Choroid plexus epithelial cell (primary cell): ENCODE measurements at regions not wholly inside any gene's neighbourhood (a gene's known extent, or its start where the extent isn't known, plus 50 kb on each side); places are given as distances from the start of the nearest gene placed in this dataset.

Experiments
- DNase-seq: peaks from one replicate; pipeline ENCODE4 v3.0.0-alpha.2; 2010; ENCODE audit warnings: low read depth
- H3K4me3 ChIP-seq: 2 replicates; pipeline ENCODE4 v1.5.1; 2011; ENCODE audit warnings: low read depth, mild to moderate bottlenecking, control low read depth, low read length, moderate library complexity
- TF ChIP-seq, protein P1 (sequence below): conservative IDR thresholded peaks from 2 replicates; pipeline ENCODE4 v1.5.1; 2011; ENCODE audit warnings: low read depth, mild to moderate bottlenecking, control low read depth, inconsistent platforms, low read length, moderate library complexity

- TF ChIP-seq, protein P1, sequence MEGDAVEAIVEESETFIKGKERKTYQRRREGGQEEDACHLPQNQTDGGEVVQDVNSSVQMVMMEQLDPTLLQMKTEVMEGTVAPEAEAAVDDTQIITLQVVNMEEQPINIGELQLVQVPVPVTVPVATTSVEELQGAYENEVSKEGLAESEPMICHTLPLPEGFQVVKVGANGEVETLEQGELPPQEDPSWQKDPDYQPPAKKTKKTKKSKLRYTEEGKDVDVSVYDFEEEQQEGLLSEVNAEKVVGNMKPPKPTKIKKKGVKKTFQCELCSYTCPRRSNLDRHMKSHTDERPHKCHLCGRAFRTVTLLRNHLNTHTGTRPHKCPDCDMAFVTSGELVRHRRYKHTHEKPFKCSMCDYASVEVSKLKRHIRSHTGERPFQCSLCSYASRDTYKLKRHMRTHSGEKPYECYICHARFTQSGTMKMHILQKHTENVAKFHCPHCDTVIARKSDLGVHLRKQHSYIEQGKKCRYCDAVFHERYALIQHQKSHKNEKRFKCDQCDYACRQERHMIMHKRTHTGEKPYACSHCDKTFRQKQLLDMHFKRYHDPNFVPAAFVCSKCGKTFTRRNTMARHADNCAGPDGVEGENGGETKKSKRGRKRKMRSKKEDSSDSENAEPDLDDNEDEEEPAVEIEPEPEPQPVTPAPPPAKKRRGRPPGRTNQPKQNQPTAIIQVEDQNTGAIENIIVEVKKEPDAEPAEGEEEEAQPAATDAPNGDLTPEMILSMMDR, result no peak
- no peak for DNase-seq
- no peak overlapping the region for H3K4me3 ChIP-seq
These were observed 426.5 kb upstream of the CAMK1G start for GRCh38 chr1:209156991-209157390.

DNA sequence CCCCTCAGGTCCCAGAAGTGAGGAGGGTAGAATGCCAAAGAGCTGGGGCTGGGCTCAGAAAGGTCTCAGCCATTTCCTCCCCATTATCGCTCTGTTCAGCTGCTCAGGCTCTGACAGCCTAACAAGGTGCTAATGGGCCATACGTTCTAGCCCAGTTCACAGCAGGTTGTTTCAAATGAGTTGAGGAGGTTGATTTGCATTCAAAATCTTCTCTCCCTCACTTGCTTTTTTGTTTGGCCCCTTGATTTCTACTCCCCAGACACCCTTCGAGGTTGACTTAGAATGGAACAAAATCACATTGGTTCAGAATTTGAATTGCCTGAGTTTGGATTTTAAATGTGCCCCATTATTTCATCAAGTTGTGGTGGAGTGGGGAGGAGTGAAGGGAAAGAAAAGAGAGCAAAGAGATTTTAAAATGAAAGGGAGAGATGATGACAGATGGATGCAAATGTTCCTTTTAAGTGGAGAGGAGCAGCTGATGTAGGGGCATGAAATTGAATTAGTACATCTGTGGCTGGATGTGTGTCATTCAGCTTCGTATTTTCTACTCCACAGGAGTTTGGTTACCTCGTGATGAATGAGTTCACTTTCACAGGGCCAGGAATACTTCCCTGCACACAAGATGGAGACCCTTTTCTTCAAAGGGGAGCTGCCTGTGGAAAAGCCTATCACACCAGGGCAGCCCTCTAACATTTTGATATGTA, 425.8 kb upstream of the CAMK1G start:
- TF ChIP-seq, protein P1, result no peak
- DNase-seq, result no peak
- no peak overlapping the region for H3K4me3 ChIP-seq

GRCh38 chr1:209158851-209159250, 424.7 kb upstream of the CAMK1G start:
- H3K4me3 ChIP-seq, result no peak overlapping the region
- TF ChIP-seq, protein P1, result no peak
- no peak for DNase-seq

DNA sequence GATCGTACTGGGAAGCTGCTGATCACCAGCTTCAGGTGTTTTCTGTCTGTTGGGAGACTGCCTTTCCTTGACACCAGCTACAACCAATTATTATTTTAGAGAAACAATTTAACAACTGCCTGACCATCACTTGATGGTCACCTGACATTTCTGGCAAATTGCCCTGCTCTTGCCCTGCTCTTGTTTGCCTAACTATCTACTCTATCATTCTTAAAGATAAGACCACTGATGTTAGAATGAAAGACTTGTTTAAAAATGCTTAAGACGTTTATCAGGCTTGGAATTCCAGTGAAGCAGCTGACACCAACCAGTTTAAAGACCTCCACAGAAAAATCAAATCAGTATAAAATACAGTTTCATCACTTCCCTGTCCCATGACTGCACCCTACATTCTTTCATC, 423.3 kb upstream of the CAMK1G start:
- no peak for DNase-seq
- no peak overlapping the region for H3K4me3 ChIP-seq
- TF ChIP-seq, protein P1, result no peak

DNA sequence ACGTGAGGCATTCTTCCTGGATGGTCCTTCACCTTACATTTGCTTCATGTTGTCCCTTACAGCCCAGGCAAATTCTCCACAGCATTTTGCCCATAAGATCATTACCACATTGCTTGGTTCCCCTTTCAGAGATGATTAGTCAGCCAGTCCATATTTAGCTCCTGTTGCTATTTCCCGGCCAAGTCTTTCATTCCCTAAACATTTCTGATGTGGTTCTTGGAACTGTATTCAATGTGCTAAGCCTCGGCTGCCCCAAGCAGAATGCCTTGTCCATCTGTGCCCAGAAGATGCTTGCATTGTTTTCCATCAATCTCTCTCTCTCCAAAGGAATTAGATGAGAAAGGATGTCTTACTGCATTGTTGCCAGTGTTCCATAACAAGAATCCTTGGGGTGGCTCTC, 420.9 kb upstream of the CAMK1G start:
- no peak for DNase-seq
- H3K4me3 ChIP-seq, result no peak overlapping the region
- TF ChIP-seq, protein P1, result no peak

DNA sequence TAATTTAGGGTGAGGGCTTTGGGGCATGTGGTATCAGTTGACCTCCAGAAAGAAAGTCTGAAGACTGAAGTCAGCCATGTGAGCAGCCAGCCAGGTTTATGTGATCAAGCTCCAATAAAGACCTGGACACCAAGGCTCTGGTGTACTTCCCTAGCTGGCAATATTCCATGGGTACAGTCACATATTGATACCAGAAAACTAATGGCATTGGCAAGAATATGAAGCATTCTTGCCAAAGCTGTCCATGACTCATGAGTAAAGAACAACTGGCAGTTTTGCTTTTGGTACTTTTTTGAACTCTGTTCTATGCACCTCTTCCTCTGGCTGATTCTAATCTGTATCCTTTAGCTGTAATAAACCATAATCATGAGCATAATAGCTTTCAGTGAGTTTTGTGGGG, 415.3 kb upstream of the CAMK1G start:
- TF ChIP-seq, protein P1, result no peak
- no peak for DNase-seq

GRCh38 chr1:209171151-209171550, 412.4 kb upstream of the CAMK1G start:
- TF ChIP-seq, protein P1, result no peak
- no peak for DNase-seq

More for the DNA sequence above, 415.3 kb upstream of the CAMK1G start:
- H3K4me3 ChIP-seq, result no peak overlapping the region

More at GRCh38 chr1:209171151-209171550, 412.4 kb upstream of the CAMK1G start:
- no peak overlapping the region for H3K4me3 ChIP-seq
